ENCODE measurements at regions not wholly inside any gene's neighbourhood (a gene's known extent, or its start where the extent isn't known, plus 50 kb on each side); places are given as distances from the start of the nearest gene placed in this dataset.

GRCh38 chr7:110007320-110008063, 1083.4 kb upstream of the LRRN3 start:
- TF ChIP-seq, protein P1, sequence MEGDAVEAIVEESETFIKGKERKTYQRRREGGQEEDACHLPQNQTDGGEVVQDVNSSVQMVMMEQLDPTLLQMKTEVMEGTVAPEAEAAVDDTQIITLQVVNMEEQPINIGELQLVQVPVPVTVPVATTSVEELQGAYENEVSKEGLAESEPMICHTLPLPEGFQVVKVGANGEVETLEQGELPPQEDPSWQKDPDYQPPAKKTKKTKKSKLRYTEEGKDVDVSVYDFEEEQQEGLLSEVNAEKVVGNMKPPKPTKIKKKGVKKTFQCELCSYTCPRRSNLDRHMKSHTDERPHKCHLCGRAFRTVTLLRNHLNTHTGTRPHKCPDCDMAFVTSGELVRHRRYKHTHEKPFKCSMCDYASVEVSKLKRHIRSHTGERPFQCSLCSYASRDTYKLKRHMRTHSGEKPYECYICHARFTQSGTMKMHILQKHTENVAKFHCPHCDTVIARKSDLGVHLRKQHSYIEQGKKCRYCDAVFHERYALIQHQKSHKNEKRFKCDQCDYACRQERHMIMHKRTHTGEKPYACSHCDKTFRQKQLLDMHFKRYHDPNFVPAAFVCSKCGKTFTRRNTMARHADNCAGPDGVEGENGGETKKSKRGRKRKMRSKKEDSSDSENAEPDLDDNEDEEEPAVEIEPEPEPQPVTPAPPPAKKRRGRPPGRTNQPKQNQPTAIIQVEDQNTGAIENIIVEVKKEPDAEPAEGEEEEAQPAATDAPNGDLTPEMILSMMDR (IDR thresholded peaks at IDR 0.05; ENCODE audit: control insufficient read depth, insufficient read depth, low read depth, low read length, missing control alignments): no peak
- no peak for DNase-seq (ENCODE audit: low read depth)
- no peak overlapping the region for H3K4me3 ChIP-seq (ENCODE audit: control insufficient read depth, low read depth, low read length)

GRCh38 chr7:110010359-110010758, 1080.6 kb upstream of the LRRN3 start:
- TF ChIP-seq, protein P1 (IDR thresholded peaks at IDR 0.05; ENCODE audit: control insufficient read depth, insufficient read depth, low read depth, low read length, missing control alignments): no peak
- no peak for DNase-seq (ENCODE audit: low read depth)
- H3K4me3 ChIP-seq (ENCODE audit: control insufficient read depth, low read depth, low read length): no peak overlapping the region

- no peak overlapping the region for H3K4me3 ChIP-seq (ENCODE audit: control insufficient read depth, low read depth, low read length)
- DNase-seq (ENCODE audit: low read depth): no peak
- TF ChIP-seq, protein P1 (IDR thresholded peaks at IDR 0.05; ENCODE audit: control insufficient read depth, insufficient read depth, low read depth, low read length, missing control alignments): no peak
These were observed 1073.5 kb upstream of the LRRN3 start for GRCh38 chr7:110017405-110017804.

DNA sequence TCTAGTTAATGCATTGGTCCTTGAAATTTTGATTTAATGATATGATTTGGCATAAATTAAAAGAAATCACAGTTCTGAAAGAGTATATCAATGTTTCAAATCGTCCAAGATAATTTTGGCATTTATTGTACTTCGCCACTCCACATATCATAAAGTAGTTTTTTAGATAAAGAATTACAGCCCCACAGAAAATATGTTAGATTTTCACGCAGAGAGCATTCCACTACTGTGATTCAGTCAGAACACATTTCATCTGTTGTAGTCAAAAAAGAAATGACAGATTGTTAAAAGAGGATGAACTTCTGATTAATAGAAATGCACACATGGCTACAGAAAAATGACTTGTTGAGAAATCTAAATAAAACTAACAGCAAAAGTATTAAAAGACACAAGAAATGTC, 1063.5 kb upstream of the LRRN3 start:
- TF ChIP-seq, protein P1 (IDR thresholded peaks at IDR 0.05; ENCODE audit: control insufficient read depth, insufficient read depth, low read depth, low read length, missing control alignments): no peak

GRCh38 chr7:110043519-110043918, 1047.4 kb upstream of the LRRN3 start:
- no peak overlapping the region for H3K4me3 ChIP-seq (ENCODE audit: control insufficient read depth, low read depth, low read length)
- TF ChIP-seq, protein P1 (IDR thresholded peaks at IDR 0.05; ENCODE audit: control insufficient read depth, insufficient read depth, low read depth, low read length, missing control alignments): no peak
- no peak for DNase-seq (ENCODE audit: low read depth)

More for the DNA sequence above, 1063.5 kb upstream of the LRRN3 start:
- no peak overlapping the region for H3K4me3 ChIP-seq (ENCODE audit: control insufficient read depth, low read depth, low read length)
- DNase-seq (ENCODE audit: low read depth): no peak

GRCh38 chr7:110050785-110051184, 1040.1 kb upstream of the LRRN3 start:
- no peak overlapping the region for H3K4me3 ChIP-seq (ENCODE audit: control insufficient read depth, low read depth, low read length)
- no peak for DNase-seq (ENCODE audit: low read depth)
- TF ChIP-seq, protein P1 (IDR thresholded peaks at IDR 0.05; ENCODE audit: control insufficient read depth, insufficient read depth, low read depth, low read length, missing control alignments): no peak

All from AG09309 (cell line).